A673 (cell line): ENCODE measurements at regions not wholly inside any gene's neighbourhood (a gene's known extent, or its start where the extent isn't known, plus 50 kb on each side); places are given as distances from the start of the nearest gene placed in this dataset.

ENCODE experiments used
- BruUV-seq: library from RNA; stranded (reverse); fragments of 400-500 nt; replicated peaks from 2 replicates; lab custom pipeline; 2021; lab: Mats Ljungman, UMichigan
- CTCF ChIA-PET: fragments of 300-600 bp; sonication (Branson Sonifier 250); formaldehyde crosslinking; loops from one replicate; lab custom pipeline; 2022; ENCODE audit warnings: antibody characterized with exemption; lab: Charles Lee
- POLR2A ChIA-PET: fragments of 300-600 bp; sonication (Branson Sonifier 250); formaldehyde crosslinking; loops from one replicate; lab custom pipeline; 2022; ENCODE audit warnings: antibody characterized with exemption; ENCODE audit not compliant: low non-redundant PET; lab: Charles Lee
- DNase-seq: peaks from one replicate; pipeline ENCODE4 v3.0.0-alpha.2; 2015; ENCODE audit warnings: low spot score
- H3K27ac ChIP-seq: fragments of 200-600 bp; sonication (generic); 2 replicates; pipeline ENCODE4 v1.5.1; 2016; ENCODE audit warnings: mixed run types, low read depth, mild to moderate bottlenecking, mixed read lengths, antibody characterized with exemption, low read length; ENCODE audit not compliant: poor library complexity, severe bottlenecking
- H3K27me3 ChIP-seq: fragments of 200-600 bp; sonication (generic); replicated peaks from 2 replicates; pipeline ENCODE4 v1.6.1; 2017; ENCODE audit warnings: mixed run types, low read depth, mild to moderate bottlenecking, mixed read lengths, antibody characterized with exemption, low read length; ENCODE audit not compliant: insufficient read depth, poor library complexity
- H3K36me3 ChIP-seq: fragments of 200-600 bp; sonication (generic); 2 replicates; pipeline ENCODE4 v1.6.1; 2016; ENCODE audit warnings: mixed run types, mild to moderate bottlenecking, mixed read lengths, antibody characterized with exemption, low read length; ENCODE audit not compliant: insufficient read depth, poor library complexity, severe bottlenecking
- H3K4me1 ChIP-seq: fragments of 200-600 bp; sonication (generic); 2 replicates; pipeline ENCODE4 v1.6.1; 2017; ENCODE audit warnings: mixed run types, mild to moderate bottlenecking, mixed read lengths, antibody characterized with exemption, low read length; ENCODE audit not compliant: insufficient read depth, poor library complexity, severe bottlenecking
- H3K4me3 ChIP-seq: fragments of 200-600 bp; sonication (generic); 2 replicates; pipeline ENCODE4 v1.5.1; 2016; ENCODE audit warnings: low read depth, mixed run types, mild to moderate bottlenecking, mixed read lengths, low read length; ENCODE audit not compliant: poor library complexity, severe bottlenecking
- H3K9me3 ChIP-seq: fragments of 200-600 bp; sonication (generic); 2 replicates; pipeline ENCODE4 v1.6.1; 2016; ENCODE audit warnings: mixed run types, low read depth, mild to moderate bottlenecking, mixed read lengths, antibody characterized with exemption, low read length; ENCODE audit not compliant: poor library complexity, severe bottlenecking
- EZH2 ChIP-seq: fragments of 200-600 bp; sonication (generic); IDR thresholded peaks from 2 replicates; pipeline ENCODE4 v1.6.1; 2017; ENCODE audit warnings: borderline replicate concordance, low read depth, mild to moderate bottlenecking, mixed read lengths, antibody characterized with exemption, low read length; ENCODE audit not compliant: poor library complexity, severe bottlenecking
- intact Hi-C: fragments of 100-400 bp; cut with micrococcal nuclease; formaldehyde crosslinking; loops from one replicate; pipeline ENCODE4 v1.10.0; 2022; ENCODE audit not compliant: unreplicated experiment
- TF ChIP-seq, protein P1 (sequence below): fragments of 300-800, 200-600 bp; sonication (generic); conservative IDR thresholded peaks from 2 replicates; pipeline ENCODE4 v1.5.1; 2017; ENCODE audit warnings: low read depth, mild to moderate bottlenecking, antibody characterized with exemption, low read length, moderate library complexity, mixed read lengths

DNA sequence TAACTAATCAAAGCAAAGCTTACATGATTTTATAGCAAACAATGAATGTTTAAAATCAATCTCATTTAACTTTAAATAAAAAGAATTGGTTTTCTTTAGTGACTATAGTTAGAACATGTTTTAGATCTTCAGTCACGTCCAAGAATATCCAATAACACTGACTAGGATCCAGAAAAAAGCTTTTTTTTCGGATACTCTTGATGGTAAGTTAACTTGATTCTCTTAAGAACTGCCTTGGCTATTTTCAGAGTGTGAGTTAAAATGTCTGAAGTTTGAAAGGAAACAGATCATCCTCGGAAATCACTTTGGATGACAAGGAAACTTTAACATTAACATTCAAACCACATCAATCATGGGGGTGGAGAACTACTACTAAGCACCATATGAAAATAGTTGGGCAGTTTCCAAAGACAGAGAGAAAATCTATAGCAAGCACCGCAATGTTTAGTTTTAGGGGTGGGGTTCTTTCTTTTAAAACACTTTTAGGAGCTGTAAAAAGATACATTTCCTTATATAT is 83.7 kb upstream of the SLC27A6 start:
- Histone ChIP-seq H3K4me3 (no peak overlapping the region), H3K4me1 (no peaks in the 10 kb centered on the region), H3K27ac (no peak overlapping the region), H3K36me3 (no peaks in the 10 kb centered on the region), H3K27me3 (peaks cover 4% of the 10 kb centered on the region), H3K9me3 (no peaks in the 10 kb centered on the region)
- CTCF ChIA-PET = no interaction called here
- TF ChIP-seq, protein P1, sequence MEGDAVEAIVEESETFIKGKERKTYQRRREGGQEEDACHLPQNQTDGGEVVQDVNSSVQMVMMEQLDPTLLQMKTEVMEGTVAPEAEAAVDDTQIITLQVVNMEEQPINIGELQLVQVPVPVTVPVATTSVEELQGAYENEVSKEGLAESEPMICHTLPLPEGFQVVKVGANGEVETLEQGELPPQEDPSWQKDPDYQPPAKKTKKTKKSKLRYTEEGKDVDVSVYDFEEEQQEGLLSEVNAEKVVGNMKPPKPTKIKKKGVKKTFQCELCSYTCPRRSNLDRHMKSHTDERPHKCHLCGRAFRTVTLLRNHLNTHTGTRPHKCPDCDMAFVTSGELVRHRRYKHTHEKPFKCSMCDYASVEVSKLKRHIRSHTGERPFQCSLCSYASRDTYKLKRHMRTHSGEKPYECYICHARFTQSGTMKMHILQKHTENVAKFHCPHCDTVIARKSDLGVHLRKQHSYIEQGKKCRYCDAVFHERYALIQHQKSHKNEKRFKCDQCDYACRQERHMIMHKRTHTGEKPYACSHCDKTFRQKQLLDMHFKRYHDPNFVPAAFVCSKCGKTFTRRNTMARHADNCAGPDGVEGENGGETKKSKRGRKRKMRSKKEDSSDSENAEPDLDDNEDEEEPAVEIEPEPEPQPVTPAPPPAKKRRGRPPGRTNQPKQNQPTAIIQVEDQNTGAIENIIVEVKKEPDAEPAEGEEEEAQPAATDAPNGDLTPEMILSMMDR = no peak
- no peak for TF ChIP-seq EZH2
- no peak for DNase-seq
- intact Hi-C loops = no loop called here
- BruUV-seq = no TSS peak
- POLR2A ChIA-PET = no interaction called here

DNA sequence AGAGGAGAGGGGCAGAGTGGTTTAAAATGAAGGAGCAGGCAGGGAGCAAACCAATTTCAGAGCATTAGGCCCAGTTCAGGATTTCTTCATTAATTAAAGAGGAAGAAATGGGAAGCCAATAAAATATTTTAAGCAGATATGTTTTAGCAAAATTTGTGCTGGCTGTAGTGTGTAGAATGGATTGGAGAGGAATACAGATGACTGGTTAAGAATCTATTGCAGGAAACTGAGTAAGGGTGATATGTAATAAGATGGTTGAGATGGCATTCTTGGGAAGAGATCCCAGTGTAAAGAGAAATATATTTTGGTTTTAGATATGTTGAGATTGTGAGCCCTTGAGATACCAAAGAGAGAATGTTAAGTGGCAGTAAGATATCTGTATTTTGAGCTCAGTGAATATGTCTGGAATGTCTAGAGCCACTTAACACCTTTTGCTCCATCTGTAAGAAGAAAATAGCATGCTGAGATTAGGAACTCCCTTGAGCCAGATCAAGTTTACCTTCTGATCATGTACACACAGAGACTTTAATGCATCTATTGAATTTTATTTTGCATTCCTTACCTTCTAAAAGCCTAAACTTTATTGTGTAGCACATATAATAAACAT is 79.5 kb upstream of the SLC27A6 start:
- Histone ChIP-seq H3K27ac (no peak overlapping the region), H3K4me3 (no peak overlapping the region), H3K36me3 (no peaks in the 10 kb centered on the region), H3K9me3 (no peaks in the 10 kb centered on the region), H3K4me1 (no peaks in the 10 kb centered on the region), H3K27me3 (no peaks in the 10 kb centered on the region)
- POLR2A ChIA-PET = no interaction called here
- TF ChIP-seq, protein P1 = no peak
- TF ChIP-seq EZH2 = no peak
- CTCF ChIA-PET = no interaction called here
- no peak for DNase-seq
- BruUV-seq = no TSS peak
- intact Hi-C loops = no loop called here

DNA sequence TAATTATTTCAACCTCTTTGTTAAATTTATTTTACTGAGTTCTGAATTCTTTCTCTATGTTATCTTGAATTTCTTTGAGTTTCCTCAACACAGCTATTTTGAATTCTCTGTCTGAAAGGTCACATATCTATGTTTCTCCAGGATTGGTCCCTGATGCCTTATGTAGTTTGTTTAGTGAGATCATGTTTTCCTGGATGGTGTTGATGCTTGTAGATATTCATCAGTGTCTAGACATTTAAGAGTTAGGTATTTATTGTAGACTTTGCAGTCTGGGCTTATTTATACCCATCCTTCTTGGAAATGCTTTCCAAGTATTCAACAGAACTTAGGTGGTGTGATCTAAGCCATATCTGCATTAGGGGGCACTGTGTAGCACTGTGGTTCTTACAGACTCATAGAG is 70.2 kb upstream of the SLC27A6 start:
- Histone ChIP-seq H3K9me3 (no peaks in the 10 kb centered on the region), H3K36me3 (no peaks in the 10 kb centered on the region), H3K4me3 (no peak overlapping the region), H3K27me3 (peaks cover 3% of the 10 kb centered on the region), H3K4me1 (no peaks in the 10 kb centered on the region), H3K27ac (no peak overlapping the region)
- ChIA-PET CTCF (no interaction called here), POLR2A (no interaction called here)
- BruUV-seq = no TSS peak
- no peak for DNase-seq
- intact Hi-C loops = no loop called here
- TF ChIP-seq, protein P1 = no peak
- no peak for TF ChIP-seq EZH2
